Stimulated activated CD4-positive, alpha-beta T cell treated with anti-CD3 and anti-CD28 coated beads, TNF-alpha, amount 100 ng/mL, for 48 hours (primary cell): ENCODE measurements at regions not wholly inside any gene's neighbourhood (a gene's known extent, or its start where the extent isn't known, plus 50 kb on each side); places are given as distances from the start of the nearest gene placed in this dataset.

Experiments used
- DNase-seq, 3 donors: peaks; one replicate each; pipeline ENCODE4 v3.0.0-alpha.2; 2020; ENCODE audit warnings: low read depth in 3 of 3

DNA sequence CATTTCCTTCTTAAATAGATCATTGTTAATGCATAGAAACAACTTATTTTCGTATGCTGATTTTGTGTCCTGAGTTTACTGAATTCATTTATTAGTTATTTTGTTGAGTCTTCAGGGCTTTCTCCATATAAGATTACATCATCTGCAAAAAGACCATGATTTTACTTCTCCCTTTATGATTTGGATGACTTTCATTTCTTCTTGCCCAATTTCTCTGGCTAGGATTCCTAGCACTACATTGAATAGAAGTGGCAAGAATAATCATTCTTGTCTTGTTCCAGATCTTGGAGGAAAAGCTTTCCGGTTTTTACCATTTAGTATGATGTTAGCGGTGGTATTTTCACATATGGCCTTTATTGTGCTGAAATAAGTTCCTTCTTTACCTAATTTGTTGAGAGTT is 303.0 kb upstream of the RTL1 start:
- DNase-seq, result no peak

DNA sequence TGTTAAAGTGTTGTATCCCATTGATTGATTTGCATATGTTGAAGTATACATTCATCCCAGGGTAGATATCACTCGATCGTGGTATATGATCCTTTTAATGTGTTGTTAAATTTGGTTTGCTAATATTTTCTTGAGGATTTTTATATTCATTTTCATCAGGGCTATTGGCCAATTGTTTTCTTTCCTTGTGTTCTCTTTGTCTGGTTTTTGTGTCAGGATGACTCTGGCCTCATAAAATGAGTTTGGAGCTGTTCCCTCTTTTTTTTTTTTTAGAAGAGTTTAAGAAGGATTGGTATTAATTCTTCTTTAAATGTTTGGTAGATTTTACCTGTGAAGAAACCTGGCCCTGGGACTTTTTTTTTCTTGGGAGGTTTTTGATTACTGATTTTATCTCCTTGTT is 303.5 kb upstream of the RTL1 start:
- DNase-seq, result no peak

DNA sequence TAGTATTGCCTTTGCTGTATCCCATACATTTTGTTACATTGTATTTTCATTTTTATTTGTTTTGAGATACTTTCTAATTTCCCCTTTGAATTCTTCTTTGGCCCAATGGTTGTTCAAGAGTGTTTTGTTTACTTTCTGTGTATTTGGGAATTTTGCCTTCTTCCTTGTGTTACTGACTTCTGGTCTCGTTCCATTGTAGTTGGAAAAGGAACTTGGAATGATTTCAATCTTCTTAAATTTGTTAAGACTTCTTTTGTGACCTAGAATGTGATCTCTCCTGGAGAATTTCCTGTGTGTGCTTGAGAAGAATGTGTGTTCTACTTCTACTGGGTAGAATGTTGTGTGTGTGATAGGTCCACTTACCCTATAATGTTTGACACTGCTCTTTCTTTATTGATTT is 304.4 kb upstream of the RTL1 start:
- no peak for DNase-seq

DNA sequence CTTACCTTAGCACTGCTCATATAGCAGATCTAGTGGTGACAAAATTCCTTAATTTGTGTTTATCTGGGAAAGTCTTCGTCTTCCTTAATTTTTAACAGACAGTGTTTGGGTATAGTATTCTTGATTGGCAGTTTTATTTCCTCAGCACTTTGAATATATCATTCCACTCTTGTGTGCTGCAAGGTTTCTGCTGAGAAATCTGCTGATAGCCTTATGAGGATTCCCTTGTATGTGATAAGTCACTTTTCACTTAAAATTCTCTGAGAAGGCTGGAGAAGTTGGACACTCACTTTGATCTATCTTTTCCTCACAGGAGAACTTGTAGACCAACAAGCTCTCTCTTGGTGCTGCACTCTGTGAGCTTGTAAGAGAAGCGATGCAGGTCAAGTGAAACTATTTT is 306.1 kb upstream of the RTL1 start:
- no peak for DNase-seq

DNA sequence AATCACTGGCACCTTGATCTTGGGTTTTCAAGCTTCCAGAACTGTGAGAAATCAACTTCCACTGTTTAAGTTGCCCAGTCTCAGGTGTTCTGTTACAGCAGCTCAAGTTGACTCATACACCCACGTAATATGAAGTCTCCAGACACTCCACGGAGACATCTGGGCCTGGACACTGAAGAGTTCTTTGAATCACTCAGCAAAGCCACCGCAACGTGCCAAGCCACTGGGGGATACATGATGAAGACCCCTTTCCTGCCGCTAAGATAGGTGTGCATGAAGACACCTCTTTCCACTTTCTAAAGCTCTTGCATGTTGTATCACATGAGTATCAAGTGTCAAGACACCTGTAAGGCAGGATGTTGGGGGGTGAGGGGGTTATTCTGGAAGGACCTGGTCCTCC is 311.7 kb upstream of the RTL1 start:
- DNase-seq, result no peak

DNA sequence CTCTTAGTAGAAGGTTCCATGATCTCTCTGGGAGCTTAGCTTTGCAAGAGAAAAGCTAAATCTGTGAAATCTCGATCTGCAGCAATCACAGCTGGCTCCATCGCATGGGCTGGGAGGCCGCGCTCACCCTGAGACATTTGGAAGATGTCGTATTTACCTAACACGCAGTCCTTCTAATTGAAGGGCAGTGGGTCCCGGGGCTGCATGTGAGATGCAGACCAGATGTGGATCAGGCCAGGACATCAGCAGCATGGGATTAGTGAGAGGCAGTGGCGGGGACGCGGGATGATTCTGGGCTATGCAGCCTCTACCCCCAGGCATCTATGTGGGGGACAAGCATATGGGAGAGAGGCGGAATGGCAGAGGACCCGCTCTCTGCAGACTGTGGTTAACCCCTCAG is 312.4 kb upstream of the RTL1 start:
- DNase-seq, result no peak

DNA sequence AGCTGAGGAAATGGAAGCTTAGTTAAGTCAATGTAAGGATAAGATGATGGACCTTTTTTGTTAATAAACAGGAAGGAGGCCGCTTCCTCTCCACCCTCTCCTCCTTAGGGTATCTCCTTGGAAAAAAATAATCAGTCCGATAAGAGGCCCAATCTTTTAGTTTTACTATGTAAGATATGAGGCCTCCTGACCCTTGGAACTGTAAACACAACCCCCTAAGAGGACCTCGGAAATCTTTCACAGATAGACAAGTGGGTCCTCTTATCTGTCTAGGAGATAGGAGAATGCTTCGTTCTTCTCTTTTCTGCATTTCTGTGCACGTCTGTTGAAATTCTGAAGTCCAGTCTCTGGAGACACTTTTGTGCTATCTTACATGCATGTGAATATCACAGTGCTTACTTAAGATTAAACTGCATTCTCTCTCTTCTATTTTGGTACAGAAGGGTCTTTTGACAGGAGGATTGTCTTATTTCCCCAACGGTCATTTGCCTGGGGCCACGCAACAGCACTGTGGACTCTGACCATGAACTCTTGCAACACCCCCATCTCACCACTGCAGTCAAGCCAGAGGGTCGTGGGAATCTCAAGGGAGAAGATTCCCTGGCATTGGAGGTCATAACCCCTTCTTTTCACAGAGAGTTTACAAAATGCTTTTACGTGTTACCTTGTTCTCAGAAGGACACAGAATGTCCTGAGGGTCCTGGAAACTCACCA is 313.0 kb upstream of the RTL1 start:
- DNase-seq, result no peak

DNA sequence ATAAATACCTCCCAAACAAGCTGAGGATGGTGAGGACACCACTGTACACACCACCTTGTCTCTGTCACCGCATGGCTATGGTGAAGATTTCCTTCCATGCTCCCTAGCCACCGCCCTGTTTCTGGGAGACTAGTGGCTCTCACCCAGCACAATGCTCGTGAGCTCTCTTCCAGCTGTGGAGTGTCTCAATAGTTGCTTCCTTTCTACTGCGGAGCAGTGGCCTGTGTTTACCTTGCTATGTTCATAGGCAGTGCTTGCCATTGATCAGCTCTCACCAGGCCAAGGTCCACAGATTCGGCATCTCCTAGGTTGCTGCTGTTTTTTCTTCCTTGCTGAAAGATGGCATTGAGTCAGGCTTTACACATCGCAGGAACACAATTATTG is 313.6 kb upstream of the RTL1 start:
- DNase-seq, result no peak

DNA sequence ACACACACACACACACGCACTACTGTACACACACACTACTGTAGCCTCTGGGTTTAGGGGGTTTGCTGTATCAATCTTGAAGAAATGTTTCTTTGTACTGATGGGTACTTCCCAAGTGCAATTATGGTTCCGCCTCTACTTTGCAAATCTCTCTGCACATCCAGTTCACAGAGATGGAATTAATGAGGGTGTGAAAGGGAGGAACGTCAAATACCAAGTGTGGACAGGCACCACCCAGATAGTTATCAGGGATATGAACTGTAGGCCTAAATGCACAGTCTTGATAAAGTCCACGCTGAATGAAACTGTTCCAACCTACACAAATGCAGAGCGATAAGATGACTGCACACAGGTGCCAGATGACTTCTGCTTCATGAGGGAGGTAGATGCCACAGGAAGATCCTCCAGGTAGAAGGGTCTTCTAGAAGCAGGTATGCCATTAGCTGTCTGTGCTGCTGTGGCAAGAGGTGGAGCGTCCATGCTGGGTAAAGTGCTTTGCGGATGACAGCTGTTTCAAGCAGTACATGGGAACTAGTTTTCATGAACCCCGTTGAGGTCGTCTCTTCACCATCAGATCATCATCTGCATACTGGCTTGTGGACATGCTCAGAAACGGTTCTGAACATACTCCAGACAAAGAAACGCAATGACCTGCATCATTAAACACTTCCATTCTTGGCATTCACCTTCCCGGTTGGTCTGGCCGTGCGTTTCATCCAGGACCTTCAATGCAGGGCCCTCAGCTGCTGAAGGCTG is 314.3 kb upstream of the RTL1 start:
- DNase-seq, result no peak

DNA sequence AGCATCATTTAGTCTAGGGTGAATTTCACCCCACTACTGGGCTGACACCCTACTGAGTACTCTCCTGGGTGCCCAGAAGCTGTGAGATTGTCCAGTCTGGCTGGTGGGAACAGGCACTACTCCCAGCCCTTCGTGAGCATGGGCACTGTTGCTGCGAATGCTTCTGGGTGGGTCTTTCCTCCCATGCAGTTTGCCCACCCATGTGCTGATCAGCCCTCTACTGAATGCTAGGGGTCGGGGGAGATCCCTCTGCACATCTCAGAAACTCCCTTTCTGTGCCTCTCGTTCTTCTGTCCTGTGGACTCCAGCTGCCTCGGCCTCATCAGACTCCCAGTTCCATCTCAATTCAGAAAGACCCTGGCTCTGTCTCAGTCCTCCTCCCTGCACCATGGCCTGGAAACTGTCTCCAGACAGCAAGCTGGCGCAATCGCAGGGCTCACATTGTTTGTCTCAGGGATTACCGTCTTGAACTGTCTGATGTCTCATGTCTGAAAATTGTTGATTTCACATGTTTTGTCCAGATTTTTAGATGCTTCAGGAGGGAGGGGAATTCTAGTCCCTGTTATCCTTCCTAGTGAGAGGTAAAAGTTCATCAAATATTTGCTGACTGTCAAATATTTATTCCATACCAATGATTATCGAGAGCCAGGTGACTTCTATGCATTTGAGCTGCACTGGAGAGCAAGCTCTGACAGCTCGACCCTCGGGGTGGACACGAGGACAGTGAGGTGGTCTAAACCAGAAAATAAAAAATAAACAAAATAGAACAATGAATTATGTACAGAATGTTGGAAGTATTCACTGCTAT is 316.6 kb upstream of the RTL1 start:
- DNase-seq, result no peak

DNA sequence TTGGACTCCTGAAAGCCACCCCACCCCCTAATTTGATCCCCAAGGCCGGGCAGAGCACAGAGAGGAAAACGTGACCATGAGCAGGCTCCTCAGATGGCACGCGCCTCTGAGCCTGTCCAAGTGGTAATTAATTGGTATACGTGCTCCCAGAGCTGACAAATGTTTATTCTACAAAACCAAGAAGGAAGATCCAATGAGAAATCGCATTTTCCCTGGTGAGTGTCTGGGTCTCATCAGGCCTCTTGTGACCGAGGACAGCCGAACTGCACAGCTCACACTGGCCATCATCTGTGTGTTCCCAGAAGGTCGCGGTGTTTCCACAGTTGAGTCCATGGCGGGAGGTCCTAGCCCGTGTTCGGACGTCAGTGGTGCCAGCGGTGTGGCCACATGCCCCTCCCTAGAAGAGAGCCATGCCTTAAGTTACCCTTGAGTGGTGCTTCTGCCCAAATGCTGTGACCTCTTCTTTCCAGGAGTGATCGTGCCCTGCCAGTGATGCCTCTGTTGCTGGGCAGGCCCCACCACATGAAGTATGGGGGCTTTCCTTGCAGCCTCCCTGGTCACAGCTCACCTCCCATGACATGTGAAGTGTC is 317.5 kb upstream of the RTL1 start:
- no peak for DNase-seq

DNA sequence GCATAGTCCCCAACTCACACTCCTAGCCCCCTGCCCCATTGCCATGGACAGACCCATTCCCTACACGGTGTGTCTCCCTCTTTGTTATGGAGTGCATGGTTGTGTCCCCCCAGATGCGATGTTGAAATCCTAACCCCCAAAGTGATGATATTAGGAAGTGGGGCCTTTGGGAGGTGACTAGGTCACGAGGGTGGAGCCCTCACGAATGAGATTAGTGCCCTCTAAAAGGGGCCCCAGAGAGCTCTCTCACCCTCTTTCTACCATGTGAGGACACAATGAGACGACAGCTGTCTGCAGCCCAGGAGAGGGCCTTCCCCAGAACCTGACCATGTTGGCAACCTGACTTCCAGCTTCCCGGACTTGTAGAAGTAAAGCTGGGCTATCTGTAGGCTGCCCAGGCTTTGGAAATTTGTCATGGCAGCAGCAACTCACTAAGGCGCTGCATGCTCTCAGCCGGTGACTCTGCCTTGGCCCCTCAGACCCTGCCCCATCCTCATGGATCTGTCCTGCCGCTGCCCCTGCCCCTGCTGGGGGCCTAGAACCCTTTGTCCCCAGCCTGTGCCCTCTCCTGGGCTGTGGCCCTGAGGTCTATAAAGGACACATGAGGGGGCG is 318.1 kb upstream of the RTL1 start:
- DNase-seq, result no peak

DNA sequence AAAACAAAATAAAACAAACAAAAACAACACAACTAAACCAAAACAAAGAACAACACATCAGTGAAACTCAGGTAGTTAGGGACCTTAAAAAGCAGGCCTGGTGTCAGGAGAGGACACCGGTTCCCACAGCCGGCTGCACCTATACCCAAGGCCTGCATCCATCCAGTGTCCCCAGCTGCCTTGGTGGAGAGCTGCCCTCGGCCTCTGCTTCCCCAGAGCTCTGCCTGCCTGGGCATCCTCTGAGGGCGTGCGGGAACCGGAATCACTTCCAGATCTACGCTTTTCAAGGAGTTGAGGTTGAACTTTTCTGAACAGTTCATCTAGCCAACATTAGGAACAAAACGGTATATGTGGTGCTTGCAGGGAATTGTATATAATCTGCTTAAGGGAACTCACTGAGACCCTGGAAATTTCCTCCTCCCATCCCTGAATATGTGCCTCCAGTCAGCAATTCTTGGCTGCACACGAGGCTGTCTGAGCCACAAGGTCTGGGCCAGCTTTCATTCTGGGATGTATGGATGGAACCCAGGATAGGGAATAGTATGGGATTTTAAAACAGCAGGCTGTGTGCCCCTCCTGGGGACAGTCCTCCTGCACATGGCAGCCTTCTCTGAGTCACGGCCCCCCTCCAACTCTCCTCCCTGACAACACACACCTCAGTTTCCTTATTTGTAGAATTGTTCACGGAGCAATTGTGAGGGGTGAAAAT is 319.0 kb upstream of the RTL1 start:
- no peak for DNase-seq

DNA sequence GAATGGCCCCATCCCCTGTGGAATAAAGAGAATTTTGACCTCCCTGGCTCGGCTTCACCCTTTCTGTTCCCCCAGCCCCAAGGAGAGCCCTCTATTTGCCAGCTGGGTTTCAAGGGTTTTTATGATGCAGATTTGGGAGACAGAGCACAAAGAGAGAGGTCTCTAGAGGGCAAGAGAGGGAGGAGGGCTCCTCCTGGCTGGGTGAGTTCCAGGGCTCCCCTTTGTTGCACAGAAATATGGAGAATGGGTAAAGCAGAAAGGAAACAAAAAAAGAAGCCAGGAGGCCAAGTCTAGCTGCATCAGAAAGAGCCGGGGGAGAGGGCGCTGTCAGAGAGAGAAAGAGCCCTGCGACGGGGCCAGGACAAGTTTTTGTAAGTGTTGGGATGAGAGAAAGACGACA is 319.6 kb upstream of the RTL1 start:
- no peak for DNase-seq

DNA sequence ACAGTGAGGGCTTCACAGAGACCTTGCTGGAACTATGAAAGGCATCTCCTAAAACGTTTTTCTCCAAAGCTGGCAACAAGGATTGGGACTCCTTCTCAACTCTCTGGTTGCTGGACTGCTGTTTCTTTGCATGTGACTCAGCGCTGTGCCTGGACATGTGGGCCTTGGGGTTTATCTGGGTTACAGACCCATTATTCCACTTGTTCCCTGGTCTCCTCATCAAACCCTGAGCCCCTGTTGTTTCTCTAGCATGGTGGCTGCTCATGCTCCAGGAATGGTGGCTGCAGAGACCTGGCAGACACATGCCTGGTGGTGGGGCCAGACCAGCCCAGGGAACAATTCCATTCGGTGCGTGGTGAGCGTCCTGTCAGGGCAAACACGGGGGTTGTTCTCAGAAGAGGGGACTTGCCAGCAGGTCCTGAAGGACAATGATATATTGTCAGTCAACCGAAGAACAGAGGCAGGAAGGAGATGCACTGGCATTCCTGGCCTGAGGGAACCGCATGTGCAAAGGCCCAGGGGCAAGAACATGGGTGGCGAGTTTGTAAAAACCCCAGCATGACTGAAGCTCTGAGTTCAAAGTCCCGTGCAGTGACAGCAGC is 320.1 kb upstream of the RTL1 start:
- DNase-seq, result no peak

DNA sequence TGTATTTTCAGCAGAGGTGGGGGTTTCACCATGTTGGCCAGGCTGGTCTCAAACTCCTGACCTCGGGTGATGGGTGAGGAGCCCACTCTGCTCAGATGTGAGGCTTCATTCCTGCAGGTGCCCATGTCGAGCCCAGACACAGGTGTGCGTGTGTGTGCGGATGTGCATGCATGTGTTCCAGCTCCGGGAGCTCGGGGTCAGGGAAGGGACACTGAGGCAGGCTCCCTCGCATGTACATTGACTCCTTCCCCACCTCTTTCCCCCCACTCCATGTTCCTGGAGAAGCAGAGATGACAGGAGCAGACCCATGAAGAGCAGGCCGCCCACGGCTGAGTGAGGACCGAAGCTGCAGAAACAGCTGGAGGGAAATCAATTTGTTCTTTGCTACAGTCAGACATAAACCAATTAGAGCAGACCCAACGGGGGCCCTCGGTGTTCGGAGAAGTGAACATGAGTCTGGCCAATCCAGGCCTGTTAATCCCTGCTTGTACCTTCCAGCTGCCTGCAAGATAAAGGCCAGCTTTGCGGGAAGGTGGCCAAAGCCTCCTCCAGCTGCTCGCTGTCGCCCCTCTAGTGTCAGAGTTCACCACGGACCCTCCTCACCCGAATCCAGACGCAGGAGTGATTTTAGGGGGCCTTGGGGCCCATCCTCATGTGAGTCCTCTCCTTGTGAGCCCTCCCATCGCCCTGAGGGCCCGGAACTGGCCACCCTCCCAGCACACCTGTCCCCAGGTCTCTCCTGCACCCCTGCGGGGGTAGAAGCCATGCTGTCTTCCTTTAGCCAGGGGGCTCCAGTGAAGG is 321.0 kb upstream of the RTL1 start:
- no peak for DNase-seq

DNA sequence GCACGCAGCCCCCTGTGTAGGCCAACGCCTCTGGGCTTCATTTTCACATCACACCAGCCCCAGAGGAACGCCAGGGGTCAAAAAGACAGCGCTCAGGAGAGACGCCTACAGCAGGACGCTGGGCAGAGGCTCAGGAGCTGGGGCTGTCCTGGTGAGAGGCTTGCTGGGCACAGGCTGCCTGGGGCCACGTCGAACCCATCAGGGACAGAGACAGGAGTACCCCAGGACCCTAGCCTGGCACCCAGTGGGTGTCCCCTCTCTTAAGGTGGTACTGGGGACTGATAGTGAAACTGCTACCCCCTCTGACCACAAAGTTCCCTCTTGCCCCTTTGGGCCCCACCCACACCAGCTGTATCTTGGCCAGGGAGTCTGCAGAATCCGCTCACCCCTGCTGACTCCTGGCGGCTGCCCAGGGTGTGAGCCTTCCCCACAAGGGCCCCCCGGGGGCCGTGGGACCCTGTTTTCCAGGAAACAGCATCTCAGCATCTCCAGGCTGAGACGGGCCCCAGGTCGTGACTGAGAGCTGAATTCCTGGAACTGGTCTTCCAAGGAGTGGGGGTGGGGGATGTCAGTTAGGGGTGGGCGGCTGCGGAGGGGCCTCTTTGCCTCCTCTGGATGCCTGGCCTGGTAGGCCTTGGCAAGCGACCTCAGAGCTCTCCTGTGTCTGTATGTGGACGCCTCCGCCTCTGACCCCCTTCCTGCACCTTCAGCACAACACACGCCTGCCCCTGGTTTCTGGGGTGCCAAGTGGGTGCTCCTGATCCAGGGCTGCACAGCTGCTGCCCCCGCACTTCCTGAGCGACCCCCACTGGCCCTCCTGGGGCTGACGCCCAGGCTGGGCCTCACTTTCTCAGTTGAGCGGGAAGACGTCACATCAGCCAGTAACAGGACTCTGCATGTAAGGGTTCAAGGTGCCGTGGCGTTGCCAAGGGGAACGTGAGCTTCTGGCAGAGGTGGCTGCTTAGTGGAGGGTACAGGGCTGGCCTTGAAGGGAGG is 321.9 kb upstream of the RTL1 start:
- DNase-seq, result no peak

DNA sequence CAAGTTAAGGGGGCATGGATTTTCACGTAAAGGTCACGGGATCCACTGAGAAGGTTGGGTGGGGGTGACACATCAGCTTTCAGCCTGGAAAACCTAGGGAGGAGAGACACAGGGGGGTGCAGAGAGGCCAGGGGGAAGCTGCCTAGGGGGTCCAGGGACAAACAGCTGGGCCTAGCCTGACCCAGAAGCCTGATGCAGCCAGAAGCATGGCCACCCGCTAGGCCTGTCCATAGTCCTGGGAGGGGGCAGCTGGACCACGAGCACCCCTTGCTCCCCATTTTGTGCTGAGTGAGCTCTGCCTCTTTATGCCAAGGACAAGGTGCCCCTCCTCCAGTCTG is 322.7 kb upstream of the RTL1 start:
- DNase-seq, result no peak
